ENCODE measurements at regions not wholly inside any gene's neighbourhood (a gene's known extent, or its start where the extent isn't known, plus 50 kb on each side); places are given as distances from the start of the nearest gene placed in this dataset.
A peak's percentile ranks its signal among the peaks of the same experiment; 100 is the strongest.

- no peak overlapping the region for H3K27ac Mint-ChIP-seq
- H3K4me3 Mint-ChIP-seq (ENCODE audit: low read depth), result no peak overlapping the region
These were observed 55.2 kb upstream of the RIOK3 start for GRCh38 chr18:23397907-23398306.

GRCh38 chr18:23398401-23398800 is 54.7 kb upstream of the RIOK3 start:
- no peak overlapping the region for H3K4me3 Mint-ChIP-seq (ENCODE audit: low read depth)
- H3K36me3 Mint-ChIP-seq (ENCODE audit: insufficient read depth), result peaks cover 3% of the 10 kb centered on the region
- H3K4me1 Mint-ChIP-seq (ENCODE audit: low read depth), result peaks cover 12% of the 10 kb centered on the region
- TF ChIP-seq CTCF (IDR thresholded peaks at IDR 0.05; ENCODE audit: unreplicated experiment), result no peak
- no peaks in the 10 kb centered on the region for H3K27me3 Mint-ChIP-seq
- DNase-seq (ENCODE audit: low spot score, unreplicated experiment), result no peak
- H3K27ac Mint-ChIP-seq, result no peak overlapping the region
- H3K9me3 Mint-ChIP-seq (ENCODE audit: low read depth), result no peaks in the 10 kb centered on the region

More at GRCh38 chr18:23397907-23398306, 55.2 kb upstream of the RIOK3 start:
- H3K9me3 Mint-ChIP-seq (ENCODE audit: low read depth), result no peaks in the 10 kb centered on the region
- peaks cover 12% of the 10 kb centered on the region for H3K4me1 Mint-ChIP-seq (ENCODE audit: low read depth)
- no peaks in the 10 kb centered on the region for H3K27me3 Mint-ChIP-seq
- H3K36me3 Mint-ChIP-seq (ENCODE audit: insufficient read depth), result peaks cover 1% of the 10 kb centered on the region
- DNase-seq (ENCODE audit: low spot score, unreplicated experiment), result no peak
- TF ChIP-seq CTCF (IDR thresholded peaks at IDR 0.05; ENCODE audit: unreplicated experiment), result no peak

- Mint-ChIP-seq H3K4me1 (ENCODE audit: low read depth) (peaks cover 12% of the 10 kb centered on the region), H3K36me3 (ENCODE audit: insufficient read depth) (peaks cover 3% of the 10 kb centered on the region), H3K27ac (no peak overlapping the region), H3K4me3 (ENCODE audit: low read depth) (no peak overlapping the region), H3K27me3 (no peaks in the 10 kb centered on the region), H3K9me3 (ENCODE audit: low read depth) (no peaks in the 10 kb centered on the region)
- TF ChIP-seq CTCF (IDR thresholded peaks at IDR 0.05; ENCODE audit: unreplicated experiment), result no peak
- DNase-seq (ENCODE audit: low spot score, unreplicated experiment), result no peak
These were observed 54.0 kb upstream of the RIOK3 start for GRCh38 chr18:23399067-23399466.

GRCh38 chr18:23400918-23401317 is 52.2 kb upstream of the RIOK3 start:
- TF ChIP-seq CTCF (IDR thresholded peaks at IDR 0.05; ENCODE audit: unreplicated experiment), result no peak
- Mint-ChIP-seq H3K9me3 (ENCODE audit: low read depth) (no peaks in the 10 kb centered on the region), H3K27ac (peak overlapping the region; percentile 51)

GRCh38 chr18:23401400-23402347 is 51.4 kb upstream of the RIOK3 start:
- Mint-ChIP-seq H3K9me3 (ENCODE audit: low read depth) (no peaks in the 10 kb centered on the region), H3K4me3 (ENCODE audit: low read depth) (no peak overlapping the region), H3K4me1 (ENCODE audit: low read depth) (peaks cover 12% of the 10 kb centered on the region), H3K27ac (peak overlapping the region; percentile 51), H3K36me3 (ENCODE audit: insufficient read depth) (peaks cover 2% of the 10 kb centered on the region), H3K27me3 (no peaks in the 10 kb centered on the region)
- no peak for DNase-seq (ENCODE audit: low spot score, unreplicated experiment)
- TF ChIP-seq CTCF (IDR thresholded peaks at IDR 0.05; ENCODE audit: unreplicated experiment), result no peak

More at GRCh38 chr18:23400918-23401317, 52.2 kb upstream of the RIOK3 start:
- H3K36me3 Mint-ChIP-seq (ENCODE audit: insufficient read depth), result peaks cover 3% of the 10 kb centered on the region
- DNase-seq (ENCODE audit: low spot score, unreplicated experiment), result no peak
- H3K27me3 Mint-ChIP-seq, result no peaks in the 10 kb centered on the region
- H3K4me1 Mint-ChIP-seq (ENCODE audit: low read depth), result peaks cover 12% of the 10 kb centered on the region
- H3K4me3 Mint-ChIP-seq (ENCODE audit: low read depth), result no peak overlapping the region

All from progenitor cell of endocrine pancreas (in vitro differentiated cells).